HG03108 (cell line): ENCODE measurements at regions not wholly inside any gene's neighbourhood (a gene's known extent, or its start where the extent isn't known, plus 50 kb on each side); places are given as distances from the start of the nearest gene placed in this dataset.

ENCODE experiments used
- ATAC-seq: cut with Tn5 transposase; IDR thresholded peaks from one replicate; pipeline ENCODE4 v1.9.1; 2021; ENCODE audit warnings: moderate library complexity; ENCODE audit not compliant: unreplicated experiment

DNA sequence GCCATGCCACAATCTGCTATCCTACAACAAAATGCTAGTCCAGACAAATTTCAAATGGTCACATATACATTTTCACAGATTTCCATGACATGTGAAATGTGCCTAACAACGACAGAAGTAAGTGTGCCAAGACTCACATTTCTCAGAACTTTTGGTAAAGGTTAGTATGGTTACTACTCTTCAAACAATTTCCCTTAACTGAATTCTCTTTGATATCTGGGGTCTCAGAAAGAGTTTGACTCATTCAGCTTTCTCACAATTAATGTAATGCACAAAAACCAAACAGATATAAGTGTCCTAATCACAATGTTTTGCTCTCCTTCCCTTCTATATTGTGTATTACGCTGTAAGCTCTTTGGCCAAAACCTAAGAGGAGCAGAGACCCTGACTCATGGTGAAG, 122.4 kb upstream of the LEF1 start:
- ATAC-seq = no peak

DNA sequence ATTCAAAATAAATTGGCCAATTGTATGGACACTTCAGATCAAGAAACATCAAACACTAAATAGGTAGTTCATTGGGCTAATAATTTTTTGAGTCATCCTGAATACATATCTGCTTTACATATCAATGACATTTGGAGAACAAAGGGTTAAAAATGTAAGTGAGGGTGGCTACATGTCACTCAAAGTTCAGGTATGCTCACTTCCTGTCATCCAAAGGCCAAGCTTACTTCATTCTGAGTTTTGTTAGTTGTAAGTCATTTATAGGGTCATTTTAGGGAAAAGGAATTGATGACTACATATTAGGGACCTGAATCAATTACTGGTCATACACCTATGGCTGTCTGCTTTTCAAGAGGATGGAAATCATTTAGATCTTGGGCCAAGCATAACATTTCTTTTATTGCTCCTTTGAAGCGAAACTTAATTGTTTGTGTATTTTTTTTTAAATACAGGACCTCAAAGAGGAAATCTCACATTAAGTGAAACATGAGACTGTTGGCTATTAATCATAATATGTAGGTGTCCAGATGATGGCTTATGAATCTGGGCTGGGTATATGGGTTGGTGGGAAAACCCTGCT, 119.2 kb upstream of the LEF1 start:
- ATAC-seq = no peak

DNA sequence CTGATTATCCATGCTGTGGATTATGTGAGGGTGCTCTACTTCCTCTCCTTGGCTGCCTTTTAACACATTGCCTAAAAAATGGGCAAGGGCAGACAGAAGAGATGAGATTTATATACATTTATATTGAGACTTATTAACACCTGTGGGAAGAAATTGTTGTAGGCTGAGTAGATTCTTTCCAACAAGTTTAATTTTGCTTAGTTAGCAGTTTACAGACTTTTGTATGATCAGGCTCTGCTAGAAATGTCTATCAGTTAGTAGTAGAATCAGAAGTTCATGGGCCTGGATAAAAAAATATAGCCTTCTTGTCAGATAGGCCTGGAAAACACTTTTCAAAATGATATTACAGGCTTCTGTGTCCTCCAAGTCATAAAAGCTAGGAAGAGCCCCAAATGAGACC, 111.3 kb upstream of the LEF1 start:
- ATAC-seq = no peak

DNA sequence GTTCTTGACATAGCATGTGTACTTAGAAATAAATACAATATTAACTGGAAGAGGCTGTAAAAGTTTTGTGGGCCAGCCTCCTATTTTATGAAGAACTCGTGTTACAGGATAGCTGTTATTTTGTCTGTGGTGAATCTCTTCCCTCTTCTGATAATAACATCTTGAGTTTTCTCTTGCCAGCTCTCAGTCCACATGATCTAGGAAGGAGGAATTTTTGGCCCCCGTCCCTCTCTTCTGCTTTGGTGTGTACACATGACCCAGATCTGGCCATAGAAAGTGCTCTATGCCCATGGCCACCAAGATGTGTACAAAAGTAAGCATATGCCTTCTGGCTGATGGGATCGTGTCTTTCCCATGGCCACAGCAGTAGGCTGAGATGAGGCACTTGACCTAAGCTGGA, 108.0 kb upstream of the LEF1 start:
- ATAC-seq = no peak

DNA sequence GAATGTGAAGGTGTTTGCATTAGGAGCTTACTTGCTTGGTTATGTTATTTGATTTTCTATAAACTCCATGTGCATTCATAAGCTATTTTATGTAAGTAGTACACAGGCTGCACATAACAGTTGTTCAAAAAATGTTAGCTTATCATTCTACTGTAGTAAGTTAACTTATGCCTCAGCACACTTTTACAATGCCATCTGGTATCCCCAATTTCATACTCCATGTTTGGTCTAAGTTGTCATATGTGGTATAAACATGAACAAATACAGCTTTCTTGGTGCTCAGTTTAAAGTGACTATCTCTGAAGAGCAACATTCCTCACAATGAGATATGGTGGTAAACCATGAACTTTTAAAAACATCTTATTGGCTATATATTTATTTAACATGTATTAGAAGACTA, 104.3 kb upstream of the LEF1 start:
- no peak for ATAC-seq

DNA sequence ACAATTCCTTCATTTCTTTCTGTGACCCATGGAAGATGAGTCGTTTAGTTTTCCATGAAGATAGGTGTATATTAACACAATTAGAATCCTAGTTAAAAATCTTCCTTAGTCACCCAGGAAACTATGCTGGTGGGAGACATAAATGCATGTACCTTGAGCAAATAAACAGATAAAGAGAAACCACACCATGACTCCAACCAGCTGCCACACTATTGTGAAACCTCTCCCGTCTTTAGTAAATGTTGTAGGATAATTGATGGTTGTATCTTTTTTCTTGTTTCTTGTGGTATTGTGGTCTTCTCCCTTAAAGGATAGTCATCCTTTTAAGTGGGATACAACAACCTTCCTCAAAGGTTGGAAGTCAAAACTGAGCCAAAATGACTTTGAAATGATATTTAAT, 103.8 kb upstream of the LEF1 start:
- ATAC-seq = no peak

DNA sequence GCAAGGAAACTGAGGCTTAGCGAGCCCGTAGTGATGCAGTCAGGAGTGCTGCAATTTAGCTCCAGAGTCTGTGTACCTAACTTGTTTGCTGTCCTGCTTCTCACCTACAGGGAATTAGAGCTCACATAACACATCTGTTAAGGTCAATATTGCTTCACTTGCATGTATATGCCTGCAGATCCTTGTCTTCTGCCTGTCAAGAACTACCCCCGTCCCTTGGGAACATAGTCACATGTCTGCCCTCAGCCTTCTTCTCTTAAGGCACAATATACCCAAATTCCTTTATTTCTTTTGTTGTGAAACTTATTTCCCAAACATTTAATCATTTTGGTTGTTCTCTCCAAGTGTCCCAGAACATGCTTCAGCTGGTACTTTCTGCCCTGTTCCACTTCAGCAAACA, 103.3 kb upstream of the LEF1 start:
- no peak for ATAC-seq

DNA sequence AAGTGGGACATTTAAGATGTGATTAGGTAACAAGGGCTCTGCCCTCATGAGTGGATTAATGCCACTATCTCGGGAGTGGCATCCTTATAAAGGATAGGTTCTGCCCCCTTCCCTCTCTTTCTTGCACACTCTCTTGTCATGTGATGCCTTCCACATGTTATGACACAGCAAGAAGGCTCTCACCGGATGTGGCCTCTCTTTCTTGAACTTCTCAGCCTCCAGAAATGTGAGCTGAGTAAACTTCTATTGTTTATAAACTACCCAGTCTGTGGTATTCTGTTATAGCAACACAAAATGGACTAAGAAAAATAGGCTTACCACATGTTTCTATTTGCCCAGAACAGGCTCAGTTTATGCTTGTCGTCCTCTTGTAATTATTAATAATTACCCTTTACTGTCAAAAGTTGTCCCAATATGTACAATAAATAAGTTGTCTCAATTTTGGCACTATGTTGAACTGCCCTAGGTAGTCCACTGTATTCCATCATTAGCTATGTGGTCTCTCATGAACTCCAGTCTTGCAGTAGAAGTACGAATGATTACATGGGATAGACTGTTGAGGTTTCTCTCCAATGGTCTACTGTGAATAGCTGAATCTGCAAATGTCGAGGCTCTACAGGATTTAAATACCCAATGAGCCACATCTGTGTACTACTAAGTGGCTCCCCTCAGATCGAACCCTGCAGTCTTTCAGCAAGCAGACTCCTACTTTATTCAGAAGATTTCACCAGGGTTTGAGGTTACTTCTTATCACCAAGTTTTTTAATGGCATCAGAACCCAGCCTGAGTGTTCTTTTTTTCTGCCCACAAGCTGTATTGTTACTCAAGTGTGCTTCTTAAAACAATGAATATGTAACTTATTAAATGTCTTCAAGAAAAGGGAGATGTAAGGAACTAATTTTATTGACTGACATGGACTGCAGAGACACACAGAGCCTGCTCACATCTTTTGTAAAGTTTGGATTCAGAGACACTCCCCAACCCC, 102.0 kb upstream of the LEF1 start:
- no peak for ATAC-seq

DNA sequence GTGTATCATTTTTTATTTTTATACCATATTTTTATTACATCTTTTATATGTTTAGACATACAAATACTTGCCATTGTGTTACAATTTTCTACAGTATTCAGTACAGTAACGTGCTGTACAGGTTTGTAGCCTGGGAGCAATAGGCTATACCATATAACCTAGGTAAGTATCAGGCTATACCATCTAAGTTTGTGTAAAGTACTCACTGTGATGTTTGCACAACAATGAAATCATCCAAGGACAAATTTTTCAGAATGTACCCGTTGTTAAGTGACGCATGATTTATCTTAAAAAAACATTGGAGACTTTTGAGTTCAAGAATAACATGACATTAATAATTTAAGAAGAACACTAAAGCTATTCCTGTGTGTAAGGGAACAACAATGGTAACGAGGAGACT, 96.0 kb upstream of the LEF1 start:
- no peak for ATAC-seq

DNA sequence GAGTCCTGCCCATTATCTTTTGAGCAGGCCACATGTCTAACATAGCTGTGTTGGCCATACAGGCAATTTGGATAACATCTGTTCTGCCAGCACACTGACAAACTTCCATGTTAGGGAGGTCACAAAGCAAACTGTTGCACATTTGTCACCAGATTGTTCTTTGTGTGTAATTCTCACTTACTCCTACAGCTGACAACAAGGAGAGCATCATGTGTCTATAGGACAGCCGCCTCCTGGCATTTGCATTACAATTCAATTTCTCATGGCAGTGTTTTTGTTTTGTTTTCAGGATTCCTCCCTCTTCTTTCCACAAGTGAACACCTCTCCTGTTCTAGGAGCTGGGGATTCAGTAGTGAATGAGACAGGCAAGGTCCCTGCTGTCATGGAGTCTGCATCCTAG, 94.3 kb upstream of the LEF1 start:
- no peak for ATAC-seq

DNA sequence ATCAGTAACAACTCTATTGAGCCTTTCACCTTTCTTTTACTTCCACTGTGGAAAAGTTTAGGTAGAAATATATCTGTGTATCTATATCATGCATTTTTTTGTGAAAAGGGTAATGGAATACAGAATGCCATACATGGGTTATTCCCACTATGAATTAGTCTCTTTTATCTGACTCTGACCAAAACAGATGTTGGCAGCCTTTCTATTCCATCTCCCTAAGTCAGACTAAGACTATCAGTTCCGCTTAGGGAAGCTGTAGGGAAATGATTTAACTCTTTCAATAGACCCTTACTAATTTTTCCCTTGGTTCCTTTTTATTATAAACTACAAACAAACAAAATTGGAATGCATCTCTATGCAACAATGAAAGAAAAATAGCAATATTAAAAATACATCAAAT, 92.3 kb upstream of the LEF1 start:
- ATAC-seq = no peak

DNA sequence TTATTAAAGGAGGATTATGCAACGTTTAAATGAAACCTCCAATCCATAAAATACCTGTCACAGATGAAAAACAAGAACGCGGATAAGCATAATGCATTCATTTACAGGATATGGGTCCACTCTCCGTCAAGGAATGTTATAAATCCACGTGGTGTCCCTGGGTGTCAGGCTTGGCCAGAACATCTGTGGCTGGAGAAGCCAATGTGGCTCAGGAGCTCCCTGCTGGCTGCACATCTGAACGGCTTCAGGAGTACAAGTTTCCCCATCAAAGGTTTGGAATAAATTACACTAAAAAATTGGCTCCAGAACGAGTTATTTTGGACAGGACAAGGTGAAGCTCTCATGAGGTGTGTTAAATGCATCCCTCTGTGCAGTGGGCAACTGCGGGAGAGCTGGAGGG, 87.8 kb upstream of the LEF1 start:
- ATAC-seq = no peak

DNA sequence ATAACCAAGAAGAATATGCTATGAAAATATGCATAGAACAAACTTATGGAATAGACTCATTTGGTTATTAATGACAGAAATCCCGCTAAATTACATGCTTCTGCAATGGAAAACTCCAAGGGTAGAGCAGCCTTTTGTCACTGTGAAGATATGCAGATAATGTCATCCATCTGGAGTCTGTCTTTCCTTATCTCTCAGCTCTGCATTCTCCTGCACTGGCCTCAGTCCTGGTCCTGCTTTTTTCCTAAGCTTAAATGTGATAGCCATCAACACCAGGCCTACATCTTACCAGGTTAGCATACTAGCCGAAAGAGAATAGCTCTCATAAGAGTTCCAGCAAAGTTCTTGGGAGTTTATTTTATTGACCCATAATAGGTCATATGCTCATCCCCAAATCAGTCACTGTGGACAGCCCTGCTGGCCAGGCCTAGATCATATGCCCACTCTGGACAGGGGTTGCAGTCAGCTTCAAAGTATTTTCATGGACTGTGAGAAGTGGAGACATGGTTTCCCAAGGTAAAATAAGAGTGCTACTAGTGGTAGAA, 86.5 kb upstream of the LEF1 start:
- ATAC-seq = no peak

DNA sequence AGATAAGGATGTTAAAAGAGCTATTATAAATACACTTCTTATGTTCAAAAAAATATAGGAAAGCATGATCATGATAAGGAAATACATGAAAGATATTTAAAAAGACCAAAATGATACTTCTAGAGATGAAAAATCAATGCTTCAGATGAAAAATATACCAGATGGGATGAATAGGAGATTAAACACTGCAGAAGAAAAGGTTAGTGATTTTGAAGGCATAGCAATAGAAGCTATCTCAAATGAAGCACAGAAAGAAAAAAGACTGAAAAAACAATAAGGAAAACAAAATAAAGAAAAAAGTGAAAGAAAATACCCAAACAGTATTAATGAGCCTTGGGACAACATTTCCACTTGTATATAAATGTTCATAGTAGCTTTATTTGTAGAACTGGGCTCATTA, 80.7 kb upstream of the LEF1 start:
- no peak for ATAC-seq

DNA sequence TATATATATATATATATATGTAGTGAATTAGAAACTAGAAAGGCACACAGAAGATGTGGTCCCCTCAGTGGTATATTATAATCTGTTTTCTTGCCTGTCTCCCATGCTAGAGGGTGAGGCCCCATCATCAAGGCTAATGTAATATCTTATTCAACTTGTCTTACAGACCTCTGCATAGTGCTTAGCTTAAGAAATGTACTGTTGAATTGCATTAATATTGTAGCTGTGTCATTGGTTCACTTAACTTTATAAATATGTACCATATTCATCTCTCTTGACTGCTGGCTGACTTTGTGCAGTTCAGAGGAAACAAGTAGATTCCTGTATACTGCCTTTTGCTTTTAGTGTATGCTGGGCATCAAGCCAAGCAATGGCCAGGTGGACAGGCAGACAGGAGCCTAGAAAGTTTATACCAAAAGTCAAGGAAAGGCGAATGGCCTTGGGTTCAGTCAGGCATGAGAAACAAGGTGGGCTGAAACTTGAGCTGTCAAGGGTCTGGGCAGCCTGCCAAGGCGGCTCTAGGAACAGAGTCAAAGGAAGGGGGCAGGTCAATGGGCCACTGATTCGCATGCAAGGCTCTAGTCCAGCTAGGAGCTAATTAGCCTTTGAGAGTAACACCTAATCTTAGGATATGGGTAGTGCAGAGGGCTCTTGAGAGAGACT, 78.8 kb upstream of the LEF1 start:
- ATAC-seq = no peak

DNA sequence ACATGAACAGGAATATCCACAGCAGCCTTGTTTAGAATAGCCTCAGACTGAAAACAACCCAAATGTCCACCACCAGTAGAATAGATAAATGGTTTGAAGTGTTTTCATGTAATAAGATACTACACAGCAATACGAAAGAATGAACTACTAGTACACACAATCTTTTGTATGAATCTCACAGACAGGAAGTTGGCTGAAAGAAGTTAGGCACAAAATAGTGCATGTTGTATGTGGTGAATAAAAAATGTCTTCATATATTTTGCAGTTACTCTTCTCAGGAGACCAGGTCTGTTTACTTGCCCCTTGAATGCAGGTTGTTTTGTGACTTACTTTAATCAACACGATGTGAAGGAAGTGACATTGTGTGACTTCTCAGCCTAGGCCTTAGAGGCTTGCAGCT, 75.9 kb upstream of the LEF1 start:
- ATAC-seq = no peak

DNA sequence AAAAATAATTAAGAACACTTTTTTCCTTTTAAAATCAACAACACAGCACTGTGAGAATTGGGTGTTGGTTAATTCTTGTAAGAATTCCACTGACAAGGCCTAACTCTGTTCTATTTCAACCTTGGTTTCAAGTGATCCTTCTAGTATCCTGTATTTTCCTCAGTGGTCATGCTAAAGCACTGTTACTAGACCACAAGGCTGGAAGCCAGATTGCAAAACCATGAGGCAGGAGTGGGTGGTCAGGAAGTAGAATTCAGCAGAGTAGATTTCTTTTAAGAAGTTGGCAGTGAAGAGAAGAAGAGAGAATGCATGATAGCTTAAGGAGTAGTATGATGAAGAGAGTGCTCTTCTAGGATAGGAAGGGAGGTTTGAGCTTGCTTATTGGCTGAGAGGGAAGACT, 71.6 kb upstream of the LEF1 start:
- ATAC-seq = no peak

DNA sequence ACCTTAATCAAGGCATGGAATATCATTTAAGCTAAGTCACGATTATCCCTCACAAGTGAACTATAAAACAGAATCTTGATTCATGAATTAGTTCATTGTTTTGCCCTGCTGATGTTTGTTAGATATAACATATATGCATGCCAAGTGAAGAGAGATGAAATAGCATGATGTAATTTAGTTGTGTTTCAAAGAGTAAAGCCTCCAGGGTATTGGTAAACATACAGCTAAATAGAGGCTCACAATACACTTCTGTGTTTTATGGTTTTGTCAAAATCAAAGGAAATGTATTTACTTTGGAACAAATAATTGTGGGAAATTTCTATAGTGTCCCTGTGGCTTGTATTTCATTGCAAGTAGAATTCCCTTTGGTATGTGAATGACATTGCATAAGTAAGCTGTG, 69.0 kb upstream of the LEF1 start:
- no peak for ATAC-seq

DNA sequence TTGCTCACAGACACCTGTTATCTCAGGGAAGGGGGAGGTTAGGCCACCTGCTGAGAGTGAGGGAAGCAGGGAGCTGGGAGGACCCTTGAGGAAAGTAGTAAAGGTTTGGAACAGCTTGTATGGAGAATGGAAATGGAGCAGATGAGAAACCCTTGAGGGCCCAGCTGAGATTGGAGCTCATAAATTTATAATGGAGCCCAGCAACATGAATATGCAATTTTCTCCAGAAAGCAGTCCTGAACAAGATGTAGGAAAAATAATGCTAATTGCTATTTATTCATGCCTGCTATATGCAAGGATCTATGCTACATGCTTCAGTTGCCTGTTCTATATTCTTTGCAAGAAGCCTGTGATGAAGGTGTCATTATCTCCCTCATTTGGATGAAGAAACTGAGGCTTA, 67.5 kb upstream of the LEF1 start:
- ATAC-seq = no peak

DNA sequence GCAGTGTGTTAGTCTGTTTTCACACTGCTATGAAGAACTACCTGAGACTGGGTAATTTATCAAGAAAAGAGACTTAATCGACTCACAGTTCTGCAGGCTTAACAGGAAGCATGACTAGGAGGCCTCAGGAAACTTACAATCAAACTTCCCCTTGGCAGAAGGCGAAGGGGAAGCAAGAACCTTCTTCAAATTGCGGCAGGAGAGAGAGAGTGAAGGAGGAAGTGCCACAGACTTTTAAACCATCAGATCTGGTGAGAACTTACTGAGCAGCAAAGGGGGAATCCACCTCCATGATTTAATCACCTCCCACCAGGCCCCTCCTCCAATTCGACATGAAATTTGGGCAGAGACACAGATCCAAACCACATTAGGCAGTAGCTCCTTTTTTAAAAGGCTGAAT, 59.2 kb upstream of the LEF1 start:
- no peak for ATAC-seq

DNA sequence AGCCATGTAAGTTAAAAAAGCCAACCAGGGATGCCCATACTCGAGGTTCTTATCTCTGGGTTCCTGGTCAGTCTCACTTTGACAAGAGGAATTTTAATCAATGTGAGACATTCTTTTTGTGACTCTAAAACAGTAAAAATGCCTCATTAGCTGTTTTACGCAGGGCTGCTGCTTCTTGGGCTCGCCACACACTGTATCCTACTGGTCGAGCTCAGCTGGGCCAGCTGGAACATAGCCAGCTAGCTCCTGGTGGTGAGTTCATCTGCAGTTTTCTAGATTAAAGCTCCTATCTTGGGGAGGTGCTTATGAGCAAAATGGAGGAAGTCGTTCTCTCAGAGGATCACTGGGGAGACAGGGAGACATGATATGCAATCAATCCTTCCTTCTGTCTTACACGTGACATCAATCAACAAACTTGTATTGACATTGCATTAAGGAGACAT, 55.9 kb upstream of the LEF1 start:
- no peak for ATAC-seq

DNA sequence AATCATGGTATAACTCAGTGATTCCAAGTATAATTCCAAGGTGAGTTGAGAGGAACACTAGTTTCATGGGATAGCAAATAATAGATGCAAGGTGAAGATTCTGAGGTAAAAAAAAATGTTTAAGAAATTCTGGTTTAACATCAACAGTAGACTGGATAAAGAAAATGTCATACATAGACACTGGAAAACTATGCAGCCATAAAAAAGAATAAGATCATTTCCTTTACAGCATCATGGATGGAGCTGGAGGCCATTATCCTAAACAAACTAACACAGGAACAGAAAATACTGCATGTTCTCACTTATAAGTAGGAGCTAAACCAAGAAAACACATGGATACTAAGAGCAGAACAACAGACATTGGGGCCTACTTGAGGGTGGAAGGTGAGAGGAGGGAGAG, 54.6 kb upstream of the LEF1 start:
- no peak for ATAC-seq
